ENCODE measurements at regions not wholly inside any gene's neighbourhood (a gene's known extent, or its start where the extent isn't known, plus 50 kb on each side); places are given as distances from the start of the nearest gene placed in this dataset.

DNA sequence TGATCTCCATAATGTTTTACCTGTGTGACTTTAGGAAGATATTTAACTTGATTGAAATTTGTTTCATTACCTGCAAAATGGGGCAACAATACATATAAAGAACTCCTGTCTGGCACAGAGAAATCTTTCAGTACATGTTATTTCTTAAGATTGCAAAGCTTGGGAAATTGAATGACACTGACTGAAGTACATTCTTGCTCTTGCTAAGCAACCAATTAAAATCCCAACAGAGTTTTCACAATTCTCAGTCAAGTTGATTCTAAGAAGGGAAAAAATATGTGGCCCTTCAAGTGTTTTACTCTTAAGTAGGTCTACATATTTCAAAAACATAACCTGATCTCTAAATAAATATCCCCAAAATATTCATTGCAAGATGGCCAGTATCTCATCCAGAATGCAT lies 2187.0 kb upstream of the ACO1 start:
- TF ChIP-seq POLR2A (IDR thresholded peaks at IDR 0.05): no peak
- TF ChIP-seq, protein P1, sequence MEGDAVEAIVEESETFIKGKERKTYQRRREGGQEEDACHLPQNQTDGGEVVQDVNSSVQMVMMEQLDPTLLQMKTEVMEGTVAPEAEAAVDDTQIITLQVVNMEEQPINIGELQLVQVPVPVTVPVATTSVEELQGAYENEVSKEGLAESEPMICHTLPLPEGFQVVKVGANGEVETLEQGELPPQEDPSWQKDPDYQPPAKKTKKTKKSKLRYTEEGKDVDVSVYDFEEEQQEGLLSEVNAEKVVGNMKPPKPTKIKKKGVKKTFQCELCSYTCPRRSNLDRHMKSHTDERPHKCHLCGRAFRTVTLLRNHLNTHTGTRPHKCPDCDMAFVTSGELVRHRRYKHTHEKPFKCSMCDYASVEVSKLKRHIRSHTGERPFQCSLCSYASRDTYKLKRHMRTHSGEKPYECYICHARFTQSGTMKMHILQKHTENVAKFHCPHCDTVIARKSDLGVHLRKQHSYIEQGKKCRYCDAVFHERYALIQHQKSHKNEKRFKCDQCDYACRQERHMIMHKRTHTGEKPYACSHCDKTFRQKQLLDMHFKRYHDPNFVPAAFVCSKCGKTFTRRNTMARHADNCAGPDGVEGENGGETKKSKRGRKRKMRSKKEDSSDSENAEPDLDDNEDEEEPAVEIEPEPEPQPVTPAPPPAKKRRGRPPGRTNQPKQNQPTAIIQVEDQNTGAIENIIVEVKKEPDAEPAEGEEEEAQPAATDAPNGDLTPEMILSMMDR (IDR thresholded peaks at IDR 0.05): no peak
- intact Hi-C loops (cut with DNase I): no loop called here
- no peak overlapping the region for H3K27ac ChIP-seq

DNA sequence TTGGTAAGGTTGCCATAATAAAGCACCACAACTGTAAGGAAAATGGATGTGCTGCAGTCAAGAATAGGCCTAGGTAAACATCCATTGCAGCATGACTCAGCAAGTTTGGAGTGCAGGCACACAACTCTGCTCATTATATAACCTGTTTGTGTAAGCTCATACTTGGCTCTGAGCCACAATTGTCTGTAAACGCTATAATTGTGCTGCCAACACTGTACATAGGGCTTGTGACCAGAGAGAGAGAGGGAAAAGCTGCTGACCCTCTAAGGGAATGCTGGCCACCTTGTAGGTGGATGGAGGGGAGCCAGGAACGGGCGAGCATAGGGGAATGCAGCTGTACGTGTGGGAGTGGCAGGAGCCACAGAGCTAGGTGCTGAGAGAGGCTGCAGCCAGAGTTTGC lies 2186.5 kb upstream of the ACO1 start:
- Histone ChIP-seq H3K27ac (no peak overlapping the region), H3K36me3 (no peaks in the 10 kb centered on the region), H3K9me3 (peaks cover 0 to 7% (median 0%) of the 10 kb centered on the region in 3 donors), H3K4me3 (no peak overlapping the region), H3K27me3 (no peaks in the 10 kb centered on the region), H3K4me1 (no peaks in the 10 kb centered on the region)
- TF ChIP-seq POLR2A (IDR thresholded peaks at IDR 0.05): no peak
- TF ChIP-seq, protein P1 (IDR thresholded peaks at IDR 0.05): no peak
- WGBS, 2 donors: 57 to 71% methylated on average over 4 of the region's 4 CpGs
- intact Hi-C loops (cut with DNase I): no loop called here
- DNase-seq: no peak

More for the DNA sequence above, 2187.0 kb upstream of the ACO1 start:
- H3K36me3 ChIP-seq: no peaks in the 10 kb centered on the region
- peaks cover 0 to 7% (median 0%) of the 10 kb centered on the region in 3 donors for H3K9me3 ChIP-seq
- DNase-seq: no peak
- no peak overlapping the region for H3K4me3 ChIP-seq
- H3K27me3 ChIP-seq: no peaks in the 10 kb centered on the region
- H3K4me1 ChIP-seq: no peaks in the 10 kb centered on the region

DNA sequence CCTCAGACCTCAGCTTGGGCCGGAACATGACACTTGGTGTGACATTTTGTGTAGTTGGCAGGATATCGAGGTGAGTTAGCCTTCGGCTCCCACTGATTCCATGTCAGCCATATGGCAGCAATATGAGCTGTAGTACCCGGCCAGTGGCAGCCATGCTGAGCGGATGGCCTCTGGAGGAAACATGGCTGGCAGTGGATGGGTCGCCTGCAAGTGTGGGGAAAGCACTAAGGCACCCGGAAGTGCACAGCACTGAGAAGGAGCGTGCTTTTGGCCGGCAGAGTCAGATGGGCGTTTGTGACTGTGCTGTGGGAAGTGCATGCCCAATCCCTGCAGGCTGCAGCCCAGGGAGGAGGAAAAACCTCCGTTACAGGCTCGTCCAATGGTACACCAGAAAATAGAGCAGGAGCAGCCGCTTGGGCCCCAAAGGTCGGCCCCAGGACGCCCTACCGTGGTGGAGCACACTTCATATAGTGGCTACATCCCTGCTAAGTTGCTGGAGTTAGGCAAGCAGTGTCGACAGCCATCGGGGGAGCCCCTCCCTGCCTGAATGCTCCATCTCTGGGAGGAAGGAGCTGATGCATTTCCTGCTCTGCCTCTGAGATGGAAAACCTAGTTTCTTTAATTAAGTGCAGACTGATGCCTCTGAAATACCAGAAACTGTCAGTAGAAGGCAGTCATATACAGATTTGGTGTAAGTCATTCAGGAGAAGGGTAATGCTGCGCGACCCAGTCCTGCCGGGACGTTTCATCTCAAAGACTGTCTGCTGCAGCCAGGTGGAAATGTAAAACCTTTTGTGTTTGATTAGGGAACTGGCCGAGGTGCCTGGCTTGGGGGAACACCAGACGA lies 2185.8 kb upstream of the ACO1 start:
- TF ChIP-seq, protein P1 (IDR thresholded peaks at IDR 0.05): no peak
- no peak for TF ChIP-seq POLR2A (IDR thresholded peaks at IDR 0.05)
- Histone ChIP-seq H3K4me1 (no peaks in the 10 kb centered on the region), H3K36me3 (no peaks in the 10 kb centered on the region), H3K27me3 (no peaks in the 10 kb centered on the region), H3K4me3 (no peak overlapping the region), H3K9me3 (peaks cover 0 to 7% (median 0%) of the 10 kb centered on the region in 3 donors), H3K27ac (no peak overlapping the region)
- intact Hi-C loops (cut with DNase I): no loop called here
- WGBS, 2 donors: 82 to 84% methylated on average over 17 to 23 of the region's 24 CpGs
- DNase-seq: no peak

DNA sequence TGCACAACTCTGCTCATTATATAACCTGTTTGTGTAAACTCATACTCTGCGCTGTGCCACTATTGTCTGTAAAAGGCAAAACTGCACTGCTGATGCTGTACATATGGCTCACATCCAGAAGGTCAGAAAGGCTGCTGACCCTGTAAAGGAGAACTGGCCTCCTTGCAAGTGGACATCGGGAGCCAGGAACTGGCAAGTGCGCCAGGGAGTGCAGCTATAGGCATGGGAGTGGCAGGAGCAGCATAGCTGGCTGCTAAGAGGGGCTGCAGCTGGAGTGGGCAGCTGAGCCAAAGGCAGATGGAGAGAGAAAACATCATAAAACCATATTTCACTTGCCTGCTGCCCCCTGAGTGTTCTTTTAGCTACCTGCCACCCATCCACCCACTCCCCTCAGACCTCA lies 2183.4 kb upstream of the ACO1 start:
- DNase-seq: no peak
- H3K36me3 ChIP-seq: no peaks in the 10 kb centered on the region
- intact Hi-C loops (cut with DNase I): no loop called here
- TF ChIP-seq, protein P1 (IDR thresholded peaks at IDR 0.05): no peak
- no peak for TF ChIP-seq POLR2A (IDR thresholded peaks at IDR 0.05)
- no peak overlapping the region for H3K27ac ChIP-seq
- no peaks in the 10 kb centered on the region for H3K4me1 ChIP-seq
- H3K27me3 ChIP-seq: no peaks in the 10 kb centered on the region
- H3K4me3 ChIP-seq: no peak overlapping the region
- 84 to 100% methylated on average over 1 to 3 of the region's 3 CpGs for WGBS, 2 donors
- peaks cover 0 to 7% (median 0%) of the 10 kb centered on the region in 3 donors for H3K9me3 ChIP-seq

DNA sequence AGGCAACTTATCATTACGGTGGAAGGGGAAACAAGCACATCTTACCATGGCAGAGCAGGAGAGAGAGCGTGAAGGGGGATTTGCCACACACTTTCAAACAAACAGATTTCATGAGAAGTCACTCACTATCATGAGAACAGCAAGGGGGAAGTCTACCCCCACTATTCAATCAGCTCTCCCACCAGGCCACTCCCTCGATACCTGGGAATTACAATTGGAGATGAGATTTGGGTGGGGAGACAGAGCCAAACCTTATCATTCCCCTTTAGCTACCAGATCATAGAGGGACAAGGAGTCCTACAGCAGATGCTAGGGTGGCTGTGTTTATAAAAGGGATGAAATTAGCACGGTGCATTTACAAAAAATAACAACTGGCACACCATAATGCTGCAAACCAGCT lies 2149.4 kb upstream of the ACO1 start:
- no peaks in the 10 kb centered on the region for H3K36me3 ChIP-seq
- intact Hi-C loops (cut with DNase I): no loop called here
- H3K9me3 ChIP-seq: no peaks in the 10 kb centered on the region
- no peaks in the 10 kb centered on the region for H3K27me3 ChIP-seq
- TF ChIP-seq, protein P1 (IDR thresholded peaks at IDR 0.05): no peak
- no peak for TF ChIP-seq POLR2A (IDR thresholded peaks at IDR 0.05)
- H3K4me3 ChIP-seq: no peak overlapping the region
- H3K27ac ChIP-seq: no peak overlapping the region
- H3K4me1 ChIP-seq: no peaks in the 10 kb centered on the region
- DNase-seq: no peak
- whole genome bisulfite sequencing, 2 donors: 51 to 54% methylated on average over 4 of the region's 4 CpGs
